ENCODE measurements at regions not wholly inside any gene's neighbourhood (a gene's known extent, or its start where the extent isn't known, plus 50 kb on each side); places are given as distances from the start of the nearest gene placed in this dataset.
"Not testable (repeated sequence)": the region's sequence is repeated elsewhere in the genome, so short reads cannot be mapped to it uniquely, and the experiment has no call there.

DNA sequence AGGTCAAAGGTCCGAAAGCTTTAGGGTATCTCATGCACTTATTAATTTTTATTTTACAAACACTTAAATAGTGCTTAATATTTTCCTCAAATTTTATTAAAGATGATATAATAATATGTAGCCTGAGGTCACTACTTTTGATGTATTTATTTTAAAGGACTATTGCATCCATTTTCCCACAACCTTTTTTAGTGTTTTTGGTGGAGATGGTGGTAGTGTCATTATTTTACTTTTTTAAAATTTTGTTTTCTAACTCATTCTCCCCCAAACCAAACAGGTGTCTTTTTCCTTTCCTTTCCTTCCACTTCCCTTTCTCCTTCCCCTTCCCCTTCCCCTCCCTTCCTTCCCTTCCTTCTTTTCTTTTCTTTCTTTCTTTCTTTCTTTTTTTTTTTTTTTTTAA lies 328.6 kb downstream of the CYLC2 start:
- H3K4me3 ChIP-seq (ENCODE audit: low read depth, low read length) = no peak overlapping the region
- TF ChIP-seq, protein P1, sequence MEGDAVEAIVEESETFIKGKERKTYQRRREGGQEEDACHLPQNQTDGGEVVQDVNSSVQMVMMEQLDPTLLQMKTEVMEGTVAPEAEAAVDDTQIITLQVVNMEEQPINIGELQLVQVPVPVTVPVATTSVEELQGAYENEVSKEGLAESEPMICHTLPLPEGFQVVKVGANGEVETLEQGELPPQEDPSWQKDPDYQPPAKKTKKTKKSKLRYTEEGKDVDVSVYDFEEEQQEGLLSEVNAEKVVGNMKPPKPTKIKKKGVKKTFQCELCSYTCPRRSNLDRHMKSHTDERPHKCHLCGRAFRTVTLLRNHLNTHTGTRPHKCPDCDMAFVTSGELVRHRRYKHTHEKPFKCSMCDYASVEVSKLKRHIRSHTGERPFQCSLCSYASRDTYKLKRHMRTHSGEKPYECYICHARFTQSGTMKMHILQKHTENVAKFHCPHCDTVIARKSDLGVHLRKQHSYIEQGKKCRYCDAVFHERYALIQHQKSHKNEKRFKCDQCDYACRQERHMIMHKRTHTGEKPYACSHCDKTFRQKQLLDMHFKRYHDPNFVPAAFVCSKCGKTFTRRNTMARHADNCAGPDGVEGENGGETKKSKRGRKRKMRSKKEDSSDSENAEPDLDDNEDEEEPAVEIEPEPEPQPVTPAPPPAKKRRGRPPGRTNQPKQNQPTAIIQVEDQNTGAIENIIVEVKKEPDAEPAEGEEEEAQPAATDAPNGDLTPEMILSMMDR (conservative IDR thresholded peaks at IDR 0.05; ENCODE audit: low read depth, low read length) = no peak
- DNase-seq (ENCODE audit: low read depth) = no peak

DNA sequence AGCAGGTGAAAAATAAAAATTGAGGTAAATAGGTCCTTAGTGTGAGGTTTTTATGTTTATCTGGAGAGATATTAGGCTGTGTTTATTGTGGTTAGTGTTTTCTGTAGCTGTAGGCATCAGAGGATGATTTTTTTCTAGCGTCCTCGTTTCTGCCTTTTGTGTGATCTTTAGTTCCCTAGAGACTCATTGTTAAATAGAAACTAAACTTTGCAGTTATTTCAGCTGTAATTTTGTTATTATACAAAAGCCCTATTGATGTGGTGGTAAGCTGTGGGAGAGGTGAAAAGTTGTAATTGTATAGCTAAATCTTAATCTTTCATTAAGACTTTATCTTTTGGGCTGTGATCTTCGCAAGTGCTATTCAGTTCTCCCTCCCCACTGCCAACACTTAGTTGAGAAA lies 340.3 kb downstream of the CYLC2 start:
- no peak overlapping the region for H3K4me3 ChIP-seq (ENCODE audit: low read depth, low read length)
- DNase-seq (ENCODE audit: low read depth) = no peak
- TF ChIP-seq, protein P1 (conservative IDR thresholded peaks at IDR 0.05; ENCODE audit: low read depth, low read length) = no peak

DNA sequence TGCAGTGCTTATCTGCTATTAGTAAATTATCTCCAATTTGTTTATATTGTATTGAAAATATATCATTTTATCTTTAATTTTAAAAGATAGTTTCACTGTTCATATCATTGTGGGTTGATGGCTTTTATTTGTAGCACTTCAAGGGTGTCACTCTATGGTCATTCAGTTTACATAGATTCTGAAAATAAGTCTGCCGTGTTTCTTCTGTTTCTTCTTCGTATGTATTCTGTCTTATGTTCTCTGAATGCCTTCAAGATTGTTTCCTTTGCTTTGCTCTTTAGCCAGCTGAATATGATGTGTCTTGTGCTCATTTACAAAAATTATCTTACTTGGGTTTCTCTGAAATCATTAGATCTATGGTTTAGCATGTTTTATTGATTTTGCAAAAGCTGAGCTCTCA lies 359.9 kb downstream of the CYLC2 start:
- no peak for DNase-seq (ENCODE audit: low read depth)
- no peak overlapping the region for H3K4me3 ChIP-seq (ENCODE audit: low read depth, low read length)
- TF ChIP-seq, protein P1 (conservative IDR thresholded peaks at IDR 0.05; ENCODE audit: low read depth, low read length) = no peak

DNA sequence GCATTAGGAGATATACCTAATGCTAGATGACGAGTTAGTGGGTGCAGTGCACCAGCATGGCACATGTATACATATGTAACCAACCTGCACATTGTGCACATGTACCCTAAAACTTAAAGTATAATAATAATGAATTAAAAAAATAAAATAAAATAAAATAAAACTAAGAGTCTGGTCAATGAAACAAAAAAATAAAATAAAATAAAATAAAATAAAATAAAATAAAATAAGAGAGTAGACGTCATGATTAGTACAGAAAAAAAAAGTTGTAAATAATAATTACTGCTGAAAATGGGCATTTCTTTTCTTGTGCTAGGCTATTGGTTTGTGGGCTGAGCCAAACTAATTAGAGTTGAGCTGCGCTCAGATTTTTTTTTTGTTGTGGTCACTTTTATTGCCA lies 362.8 kb downstream of the CYLC2 start:
- not testable (repeated sequence) for H3K4me3 ChIP-seq (ENCODE audit: low read depth, low read length); DNase-seq (ENCODE audit: low read depth)

DNA sequence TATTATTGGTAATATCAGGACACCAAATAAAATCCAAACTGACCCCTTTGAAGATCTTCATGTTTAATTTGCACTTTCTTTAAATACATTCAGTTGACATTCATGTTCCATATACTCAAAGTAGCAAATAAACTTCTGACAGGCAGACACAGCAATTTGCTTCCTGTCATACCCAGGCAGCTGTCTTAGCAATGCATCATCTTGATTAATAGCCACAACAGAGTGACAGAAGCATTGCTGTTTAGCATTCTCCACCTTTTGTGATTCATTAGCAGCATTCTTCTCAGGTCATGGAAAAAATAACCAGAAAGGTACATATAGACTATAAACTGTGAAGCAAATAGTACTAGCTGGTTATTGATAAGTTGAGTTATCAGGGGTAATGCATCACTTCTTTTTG lies 366.8 kb downstream of the CYLC2 start:
- H3K4me3 ChIP-seq (ENCODE audit: low read depth, low read length) = no peak overlapping the region
- TF ChIP-seq, protein P1 (conservative IDR thresholded peaks at IDR 0.05; ENCODE audit: low read depth, low read length) = no peak
- DNase-seq (ENCODE audit: low read depth) = no peak

DNA sequence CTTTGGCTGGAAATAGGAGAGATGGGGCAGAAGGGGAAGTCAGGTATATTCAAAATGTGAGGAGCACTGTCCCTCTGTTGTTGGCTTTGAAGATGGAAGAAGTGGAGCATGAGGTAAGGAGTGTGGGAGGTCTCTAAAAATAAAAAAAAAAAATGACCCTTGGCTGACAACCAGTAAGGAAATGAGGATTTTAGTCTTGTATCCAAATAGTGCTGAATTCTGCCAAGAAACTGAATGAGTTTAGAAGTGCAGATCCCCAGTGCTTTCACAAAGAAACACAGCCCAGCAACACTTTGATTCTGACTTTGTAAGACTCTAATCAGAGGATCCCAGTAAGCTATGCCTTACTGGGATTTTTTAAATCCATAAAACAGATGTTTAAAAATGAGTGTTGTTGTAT lies 367.9 kb downstream of the CYLC2 start:
- no peak overlapping the region for H3K4me3 ChIP-seq (ENCODE audit: low read depth, low read length)
- DNase-seq (ENCODE audit: low read depth) = no peak
- TF ChIP-seq, protein P1 (conservative IDR thresholded peaks at IDR 0.05; ENCODE audit: low read depth, low read length) = no peak

DNA sequence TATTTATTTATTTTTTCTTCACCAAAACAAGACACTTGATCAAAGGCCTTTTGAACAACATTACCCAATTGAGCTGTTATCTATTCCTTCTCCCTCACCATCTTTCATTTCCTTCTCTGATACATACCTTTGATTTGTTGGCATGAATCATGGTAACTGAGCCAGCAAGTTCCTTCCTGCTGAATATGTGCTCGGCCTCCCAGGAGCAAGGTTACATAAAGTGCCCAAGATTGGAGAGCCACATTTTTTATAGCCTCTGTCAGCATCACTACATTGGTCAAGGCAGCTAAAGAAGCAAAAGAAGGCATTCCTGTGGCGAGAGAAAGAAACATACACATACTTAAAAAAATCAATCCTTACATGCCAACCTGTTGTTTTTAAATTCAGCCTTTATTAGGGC lies 369.6 kb downstream of the CYLC2 start:
- H3K4me3 ChIP-seq (ENCODE audit: low read depth, low read length) = no peak overlapping the region
- peak; percentile 57 for DNase-seq (ENCODE audit: low read depth)
- TF ChIP-seq, protein P1 (conservative IDR thresholded peaks at IDR 0.05; ENCODE audit: low read depth, low read length) = no peak

DNA sequence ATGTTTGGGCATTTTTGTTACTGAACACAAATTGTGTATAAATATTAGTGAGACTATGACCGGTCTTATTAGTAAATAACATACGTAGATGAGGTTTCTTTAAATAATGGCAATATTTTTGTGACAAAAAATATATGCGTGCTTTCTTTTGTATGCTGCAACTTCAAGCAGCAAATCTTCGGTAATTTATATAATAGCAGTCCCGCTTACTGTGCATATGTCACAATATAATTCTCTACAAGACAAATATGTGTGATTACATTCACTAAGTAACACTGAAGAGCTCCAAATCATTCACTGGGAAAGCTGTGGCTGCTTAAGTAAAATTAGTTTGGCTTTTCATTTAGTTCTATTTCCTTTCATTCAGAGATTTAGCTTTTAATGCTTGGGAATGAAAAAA lies 376.0 kb downstream of the CYLC2 start:
- TF ChIP-seq, protein P1 (conservative IDR thresholded peaks at IDR 0.05; ENCODE audit: low read depth, low read length) = no peak
- no peak overlapping the region for H3K4me3 ChIP-seq (ENCODE audit: low read depth, low read length)
- no peak for DNase-seq (ENCODE audit: low read depth)
